ENCODE measurements at regions not wholly inside any gene's neighbourhood (a gene's known extent, or its start where the extent isn't known, plus 50 kb on each side); places are given as distances from the start of the nearest gene placed in this dataset.

- no peak for TF ChIP-seq CTCF (IDR thresholded peaks at IDR 0.05; ENCODE audit: insufficient read depth, low read depth, low read length, missing control alignments)
- H3K4me3 ChIP-seq (ENCODE audit: low read depth, low read length): no peak overlapping the region
- no peak for DNase-seq (ENCODE audit: low read depth)
Observed at GRCh38 chr5:68431601-68432337, 216.2 kb downstream of the PIK3R1 start.

GRCh38 chr5:68432682-68433081, 217.1 kb downstream of the PIK3R1 start:
- DNase-seq (ENCODE audit: low read depth): peak; percentile 35

GRCh38 chr5:68433526-68433922, 218.0 kb downstream of the PIK3R1 start:
- no peak for TF ChIP-seq CTCF (IDR thresholded peaks at IDR 0.05; ENCODE audit: insufficient read depth, low read depth, low read length, missing control alignments)
- peak overlapping the region; percentile 28 for H3K4me3 ChIP-seq (ENCODE audit: low read depth, low read length)
- DNase-seq (ENCODE audit: low read depth): no peak

More at GRCh38 chr5:68432682-68433081, 217.1 kb downstream of the PIK3R1 start:
- H3K4me3 ChIP-seq (ENCODE audit: low read depth, low read length): no peak overlapping the region
- TF ChIP-seq CTCF (IDR thresholded peaks at IDR 0.05; ENCODE audit: insufficient read depth, low read depth, low read length, missing control alignments): no peak

GRCh38 chr5:68433923-68434879, 218.6 kb downstream of the PIK3R1 start:
- peak; percentile 97 for DNase-seq (ENCODE audit: low read depth)
- H3K4me3 ChIP-seq (ENCODE audit: low read depth, low read length): peak overlapping the region; percentile 28
- TF ChIP-seq CTCF (IDR thresholded peaks at IDR 0.05; ENCODE audit: insufficient read depth, low read depth, low read length, missing control alignments): no peak

GRCh38 chr5:68435611-68436010, 220.1 kb downstream of the PIK3R1 start:
- no peak overlapping the region for H3K4me3 ChIP-seq (ENCODE audit: low read depth, low read length)
- TF ChIP-seq CTCF (IDR thresholded peaks at IDR 0.05; ENCODE audit: insufficient read depth, low read depth, low read length, missing control alignments): no peak
- peak; percentile 59 for DNase-seq (ENCODE audit: low read depth)

GRCh38 chr5:68436686-68437520, 221.3 kb downstream of the PIK3R1 start:
- no peak for DNase-seq (ENCODE audit: low read depth)

More at GRCh38 chr5:68436686-68437520, 221.3 kb downstream of the PIK3R1 start:
- no peak overlapping the region for H3K4me3 ChIP-seq (ENCODE audit: low read depth, low read length)
- TF ChIP-seq CTCF (IDR thresholded peaks at IDR 0.05; ENCODE audit: insufficient read depth, low read depth, low read length, missing control alignments): no peak
